Liver (tissue), 8 donors: ENCODE measurements at regions not wholly inside any gene's neighbourhood (a gene's known extent, or its start where the extent isn't known, plus 50 kb on each side); places are given as distances from the start of the nearest gene placed in this dataset.
"Not testable (repeated sequence)": the region's sequence is repeated elsewhere in the genome, so short reads cannot be mapped to it uniquely, and the experiment has no call there.

ENCODE experiments used
- DNase-seq: peaks from one replicate; pipeline ENCODE4 v3.0.0-alpha.2; 2017; ENCODE audit warnings: low spot score
- H3K27ac ChIP-seq, 2 donors: one replicate each; pipeline ENCODE4 v1.7.0; 2013; ENCODE audit warnings: inconsistent platforms in 2 of 2, low read length in 2 of 2, control low read depth in 1 of 2, low read depth in 1 of 2, mild to moderate bottlenecking in 1 of 2
- H3K27me3 ChIP-seq, 4 donors: one replicate each; pipeline versions ENCODE4 v1.6.1 to v1.7.0; 2013; ENCODE audit warnings: low read length in 3 of 4, inconsistent platforms in 1 of 4, mild to moderate bottlenecking in 1 of 4, moderate library complexity in 1 of 4; ENCODE audit not compliant: control insufficient read depth in 4 of 4, insufficient read depth in 4 of 4
- H3K36me3 ChIP-seq, 4 donors: one replicate each; pipeline versions ENCODE4 v1.6.1 to v1.7.0; 2013; ENCODE audit warnings: low read length in 3 of 4, mild to moderate bottlenecking in 3 of 4, low read depth in 1 of 4, moderate library complexity in 1 of 4; ENCODE audit not compliant: control insufficient read depth in 4 of 4, insufficient read depth in 3 of 4
- H3K4me1 ChIP-seq, 4 donors: one replicate each; pipeline versions ENCODE4 v1.6.1 to v1.7.0; 2013; ENCODE audit warnings: low read length in 3 of 4, mild to moderate bottlenecking in 3 of 4, moderate library complexity in 1 of 4; ENCODE audit not compliant: control insufficient read depth in 4 of 4, insufficient read depth in 4 of 4
- H3K4me3 ChIP-seq, 3 donors: one replicate each; pipeline versions ENCODE4 v1.6.1 to v1.7.0; 2013; ENCODE audit warnings: low read length in 3 of 3, control low read depth in 1 of 3, low read depth in 1 of 3, mild to moderate bottlenecking in 1 of 3
- H3K9ac ChIP-seq, 2 donors: one replicate each; pipeline ENCODE4 v1.7.0; 2013; ENCODE audit warnings: low read length in 2 of 2, mild to moderate bottlenecking in 2 of 2, moderate library complexity in 2 of 2, control low read depth in 1 of 2, low read depth in 1 of 2
- H3K9me3 ChIP-seq, 4 donors: one replicate each; pipeline versions ENCODE4 v1.6.1 to v1.7.0; 2013; ENCODE audit warnings: low read length in 3 of 4; ENCODE audit not compliant: control insufficient read depth in 4 of 4
- CTCF ChIP-seq: fragments of 150-350 bp; IDR thresholded peaks from 2 replicates; pipeline ENCODE4 v1.5.1; 2017; ENCODE audit warnings: improper control_type of control experiment, low read depth, low read length; ENCODE audit not compliant: missing input control
- EGR1 ChIP-seq, 2 donors: IDR thresholded peaks; 2 replicates each; pipeline ENCODE4 v1.6.1; 2016 to 2018; ENCODE audit warnings: antibody characterized with exemption in 2 of 2, low read depth in 2 of 2
- FOXA1 ChIP-seq: IDR thresholded peaks from 2 replicates; pipeline ENCODE4 v1.6.1; 2016; ENCODE audit warnings: antibody characterized with exemption
- FOXA2 ChIP-seq: IDR thresholded peaks from 2 replicates; pipeline ENCODE4 v1.6.1; 2016; ENCODE audit warnings: antibody characterized with exemption
- GABPA ChIP-seq, 2 donors: IDR thresholded peaks in 1 of 2; conservative IDR thresholded peaks in 1 of 2; 2 replicates each; pipeline ENCODE4 v1.6.1; 2016; ENCODE audit warnings: antibody characterized with exemption in 2 of 2, mild to moderate bottlenecking in 1 of 2, moderate library complexity in 1 of 2
- HNF4A ChIP-seq, 2 donors: conservative IDR thresholded peaks; 2 replicates each; pipeline ENCODE4 v1.6.1; 2016; ENCODE audit warnings: antibody characterized with exemption in 2 of 2, mild to moderate bottlenecking in 2 of 2
- HNF4G ChIP-seq: IDR thresholded peaks from 2 replicates; pipeline ENCODE4 v1.6.1; 2016; ENCODE audit warnings: antibody characterized with exemption
- JUND ChIP-seq, 2 donors: IDR thresholded peaks; 2 replicates each; pipeline ENCODE4 v1.6.1; 2016; ENCODE audit warnings: antibody characterized with exemption in 2 of 2
- MAX ChIP-seq: IDR thresholded peaks from 2 replicates; pipeline ENCODE4 v1.6.1; 2016; ENCODE audit warnings: antibody characterized with exemption
- NR2F2 ChIP-seq: IDR thresholded peaks from 2 replicates; pipeline ENCODE4 v1.6.1; 2016; ENCODE audit warnings: antibody characterized with exemption
- RAD21 ChIP-seq, 2 donors: IDR thresholded peaks; 2 replicates each; pipeline ENCODE4 v1.6.1; 2016; ENCODE audit warnings: antibody characterized with exemption in 2 of 2, mild to moderate bottlenecking in 2 of 2
- REST ChIP-seq: IDR thresholded peaks from 2 replicates; pipeline ENCODE4 v1.6.1; 2016; ENCODE audit warnings: antibody characterized with exemption, mild to moderate bottlenecking
- RXRA ChIP-seq, 2 donors: IDR thresholded peaks; 2 replicates each; pipeline ENCODE4 v1.6.1; 2017 to 2018; ENCODE audit warnings: antibody characterized with exemption in 2 of 2, mild to moderate bottlenecking in 1 of 2
- SP1 ChIP-seq: IDR thresholded peaks from 2 replicates; pipeline ENCODE4 v1.6.1; 2018; ENCODE audit warnings: antibody characterized with exemption, mild to moderate bottlenecking
- TAF1 ChIP-seq: conservative IDR thresholded peaks from 2 replicates; pipeline ENCODE4 v1.6.1; 2016; ENCODE audit warnings: antibody characterized with exemption, mild to moderate bottlenecking
- YY1 ChIP-seq: IDR thresholded peaks from 2 replicates; pipeline ENCODE4 v1.6.1; 2016; ENCODE audit warnings: antibody characterized with exemption, mild to moderate bottlenecking
- ZBTB33 ChIP-seq: IDR thresholded peaks from 2 replicates; pipeline ENCODE4 v1.6.1; 2016; ENCODE audit warnings: antibody characterized with exemption
- WGBS: extraction: QIAGEN DNeasy Blood & Tissue Kit; methylation state at CpG from one replicate; pipeline ENCODE4 v1.1.7; 2013; 5-methylcytosine and 5-hydroxymethylcytosine counted together
- TF ChIP-seq, protein P1 (sequence below): IDR thresholded peaks from 2 replicates; pipeline ENCODE4 v1.6.1; 2016; ENCODE audit warnings: antibody characterized with exemption
- donor health status: healthy.
- donor health status: healthy.
- donor health status: healthy.
- donor health status: healthy.
- donor health status: healthy.

- H3K9me3 ChIP-seq: no peaks in the 10 kb centered on the region
- no peaks in the 10 kb centered on the region for H3K36me3 ChIP-seq
- WGBS: 87% methylated on average over 11 of the region's 11 CpGs
- no peaks in the 10 kb centered on the region for H3K4me1 ChIP-seq
- H3K27ac ChIP-seq: no peak overlapping the region
- no peak overlapping the region for H3K9ac ChIP-seq
- TF ChIP-seq ZBTB33: no peak
- no peak for TF ChIP-seq EGR1 (IDR thresholded peaks at IDR 0.05; ENCODE audit: low read depth in 2 of 2)
- TF ChIP-seq, protein P1, sequence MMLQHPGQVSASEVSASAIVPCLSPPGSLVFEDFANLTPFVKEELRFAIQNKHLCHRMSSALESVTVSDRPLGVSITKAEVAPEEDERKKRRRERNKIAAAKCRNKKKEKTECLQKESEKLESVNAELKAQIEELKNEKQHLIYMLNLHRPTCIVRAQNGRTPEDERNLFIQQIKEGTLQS: no peak
- no peak for TF ChIP-seq HNF4G
- TF ChIP-seq TAF1: no peak
- no peak for TF ChIP-seq CTCF
- no peak for TF ChIP-seq GABPA (IDR thresholded peaks at IDR 0.05 in 1 of 2, conservative IDR thresholded peaks at IDR 0.05 in 1 of 2)
- TF ChIP-seq RXRA (IDR thresholded peaks at IDR 0.05): no peak
- no peak for TF ChIP-seq REST
- no peak for TF ChIP-seq NR2F2
- no peak for TF ChIP-seq FOXA2
- no peak for TF ChIP-seq HNF4A (conservative IDR thresholded peaks at IDR 0.05)
- TF ChIP-seq FOXA1: no peak
- no peak for TF ChIP-seq MAX
- TF ChIP-seq RAD21 (IDR thresholded peaks at IDR 0.05): no peak
- TF ChIP-seq YY1: no peak
- TF ChIP-seq SP1: no peak
- no peak for TF ChIP-seq JUND (IDR thresholded peaks at IDR 0.05)
- DNase-seq: no peak
- H3K4me3 ChIP-seq: no peak overlapping the region
- H3K27me3 ChIP-seq: no peaks in the 10 kb centered on the region
Measured at GRCh38 chr2:192498747-192499146, 304.0 kb upstream of the TMEFF2 start.

GRCh38 chr2:192488158-192488557 lies 293.4 kb upstream of the TMEFF2 start:
- not testable (repeated sequence) for H3K9ac ChIP-seq, H3K36me3 ChIP-seq, H3K9me3 ChIP-seq, H3K4me1 ChIP-seq, H3K4me3 ChIP-seq, DNase-seq, H3K27me3 ChIP-seq, H3K27ac ChIP-seq
- 38% methylated on average over 1 of the region's 1 CpG for WGBS
